IMR-90 (cell line): ENCODE measurements at regions not wholly inside any gene's neighbourhood (a gene's known extent, or its start where the extent isn't known, plus 50 kb on each side); places are given as distances from the start of the nearest gene placed in this dataset.

Experiments used
- ATAC-seq: fragments of 200-7000 bp; cut with Tn5 transposase; 2 replicates; pipeline ENCODE4 v1.9.1; 2020; ENCODE audit warnings: low read depth, mild to moderate bottlenecking, moderate library complexity
- BruUV-seq: library from RNA; stranded (reverse); fragments of 400-500 nt; replicated peaks from 2 replicates; lab custom pipeline; 2021; lab: Mats Ljungman, UMichigan
- CTCF ChIA-PET: fragments of 300-600 bp; formaldehyde crosslinking; extraction: SDS; loops from one replicate; lab custom pipeline; 2021; ENCODE audit warnings: antibody characterized with exemption; lab: Yijun Ruan, JAX
- POLR2A ChIA-PET: fragments of 300-600 bp; sonication (Branson Sonifier 250); formaldehyde crosslinking; loops from one replicate; lab custom pipeline; 2022; ENCODE audit warnings: antibody characterized with exemption; ENCODE audit not compliant: unreplicated experiment; lab: Charles Lee
- DNase-seq: peaks from one replicate; pipeline ENCODE4 v3.0.0; 2013
- H2AFZ ChIP-seq: replicated peaks from 2 replicates; pipeline ENCODE3; 2013; ENCODE audit warnings: low read length, mild to moderate bottlenecking; ENCODE audit not compliant: poor library complexity
- H2AK5ac ChIP-seq: 2 replicates; pipeline ENCODE4 v1.6.1; 2013; ENCODE audit warnings: low read depth, low read length, inconsistent platforms
- H2AK9ac ChIP-seq: replicated peaks from 2 replicates; pipeline ENCODE3; 2013; ENCODE audit warnings: mild to moderate bottlenecking, low read depth, low read length, moderate library complexity; ENCODE audit not compliant: poor library complexity
- H2BK120ac ChIP-seq: 2 replicates; pipeline ENCODE4 v1.6.1; 2013; ENCODE audit warnings: low read depth, low read length, inconsistent platforms
- H2BK15ac ChIP-seq: 3 replicates; pipeline ENCODE4 v1.6.1; 2013; ENCODE audit warnings: low read depth, low read length, inconsistent platforms
- H2BK20ac ChIP-seq: 2 replicates; pipeline ENCODE4 v1.6.1; 2013; ENCODE audit warnings: low read depth, mild to moderate bottlenecking, inconsistent platforms, low read length, moderate library complexity
- H2BK5ac ChIP-seq: 2 replicates; pipeline ENCODE4 v1.6.1; 2013; ENCODE audit warnings: mild to moderate bottlenecking, low read depth, low read length, inconsistent platforms; ENCODE audit not compliant: poor library complexity, severe bottlenecking
- H3K14ac ChIP-seq: replicated peaks from 2 replicates; pipeline ENCODE4 v1.6.1; 2013; ENCODE audit warnings: low read depth, low read length, inconsistent platforms
- H3K18ac ChIP-seq: 2 replicates; pipeline ENCODE4 v1.6.1; 2013; ENCODE audit warnings: low read depth, low read length, control low read depth
- H3K23ac ChIP-seq: 2 replicates; pipeline ENCODE4 v1.6.1; 2013; ENCODE audit warnings: low read depth, low read length, inconsistent platforms
- H3K27ac ChIP-seq: 2 replicates; pipeline ENCODE4 v1.5.1; 2013; ENCODE audit warnings: mild to moderate bottlenecking, control low read depth, low read length; ENCODE audit not compliant: insufficient read depth
- H3K27me3 ChIP-seq: 2 replicates; pipeline ENCODE4 v1.6.1; 2013; ENCODE audit warnings: low read length; ENCODE audit not compliant: control insufficient read depth, insufficient read depth
- H3K36me3 ChIP-seq: 2 replicates; pipeline ENCODE4 v1.6.1; 2013; ENCODE audit warnings: low read length, mixed read lengths; ENCODE audit not compliant: control insufficient read depth, insufficient read depth
- H3K4ac ChIP-seq: 2 replicates; pipeline ENCODE4 v1.6.1; 2013; ENCODE audit warnings: low read depth, low read length, inconsistent platforms
- H3K4me1 ChIP-seq: 2 replicates; pipeline ENCODE4 v1.6.1; 2013; ENCODE audit warnings: low read length, mixed read lengths; ENCODE audit not compliant: control insufficient read depth, insufficient read depth
- H3K4me2 ChIP-seq: 2 replicates; pipeline ENCODE4 v1.6.1; 2013; ENCODE audit warnings: low read depth, mild to moderate bottlenecking, control low read depth, low read length, moderate library complexity
- H3K4me3 ChIP-seq: 2 replicates; pipeline ENCODE4 v1.5.1; 2013; ENCODE audit warnings: low read depth, mild to moderate bottlenecking, control low read depth, low read length, moderate library complexity; ENCODE audit not compliant: insufficient read depth
- H3K56ac ChIP-seq: 2 replicates; pipeline ENCODE4 v1.6.1; 2013; ENCODE audit warnings: low read length, inconsistent platforms; ENCODE audit not compliant: insufficient read depth; ENCODE audit errors: extremely low read depth
- H3K79me1 ChIP-seq, 2 experiments: 2 replicates each; pipeline ENCODE4 v1.6.1; 2013; ENCODE audit warnings: low read length in 2 of 2, inconsistent platforms in 1 of 2, low read depth in 1 of 2
- H3K9ac ChIP-seq: 2 replicates; pipeline ENCODE4 v1.6.1; 2013; ENCODE audit warnings: low read depth, low read length, control low read depth
- H3K9me1 ChIP-seq: 2 replicates; pipeline ENCODE4 v1.6.1; 2013; ENCODE audit warnings: low read length, inconsistent platforms; ENCODE audit not compliant: insufficient read depth
- H3K9me3 ChIP-seq: 2 replicates; pipeline ENCODE4 v1.6.1; 2013; ENCODE audit warnings: low read length; ENCODE audit not compliant: control insufficient read depth, insufficient read depth
- H4K20me1 ChIP-seq: 2 replicates; pipeline ENCODE4 v1.6.1; 2013; ENCODE audit warnings: low read length, inconsistent platforms; ENCODE audit not compliant: insufficient read depth
- H4K5ac ChIP-seq: 2 replicates; pipeline ENCODE4 v1.6.1; 2013; ENCODE audit warnings: mild to moderate bottlenecking, low read depth, low read length, control low read depth
- H4K8ac ChIP-seq, 2 experiments: 2 replicates each; pipeline ENCODE4 v1.6.1; 2013; ENCODE audit warnings: low read depth in 2 of 2, low read length in 2 of 2, control low read depth in 1 of 2, inconsistent platforms in 1 of 2
- H4K91ac ChIP-seq: 2 replicates; pipeline ENCODE4 v1.6.1; 2013; ENCODE audit warnings: low read depth, low read length, inconsistent platforms; ENCODE audit not compliant: insufficient read depth
- BHLHE40 ChIP-seq: fragments of 150-350 bp; IDR thresholded peaks from 2 replicates; pipeline ENCODE4 v1.6.1; 2016; ENCODE audit warnings: mild to moderate bottlenecking, low read depth, low read length
- CHD1 ChIP-seq: IDR thresholded peaks from 2 replicates; pipeline ENCODE4 v1.6.1; 2012; ENCODE audit warnings: low read depth, low read length, improper control_type of control experiment
- FOS ChIP-seq: fragments of 150-350 bp; IDR thresholded peaks from 2 replicates; pipeline ENCODE4 v1.6.1; 2016; ENCODE audit warnings: low read depth, low read length
- MAFK ChIP-seq: IDR thresholded peaks from 2 replicates; pipeline ENCODE4 v1.6.1; 2012; ENCODE audit warnings: low read depth, low read length, improper control_type of control experiment
- MXI1 ChIP-seq: IDR thresholded peaks from 2 replicates; pipeline ENCODE4 v1.6.1; 2012; ENCODE audit warnings: low read depth, mild to moderate bottlenecking, low read length, moderate library complexity, borderline replicate concordance
- NFE2L2 ChIP-seq: fragments of 150-350 bp; IDR thresholded peaks from 2 replicates; pipeline ENCODE4 v1.6.1; 2016; ENCODE audit warnings: low read depth, mild to moderate bottlenecking, low read length
- POLR2A ChIP-seq: IDR thresholded peaks from 2 replicates; pipeline ENCODE4 v1.6.1; 2012; ENCODE audit warnings: mild to moderate bottlenecking, low read depth, low read length
- RAD21 ChIP-seq: IDR thresholded peaks from 2 replicates; pipeline ENCODE4 v1.6.1; 2012; ENCODE audit warnings: low read length, improper control_type of control experiment
- RFX5 ChIP-seq: IDR thresholded peaks from 2 replicates; pipeline ENCODE4 v1.8.0; 2012; ENCODE audit warnings: low read depth, mild to moderate bottlenecking, low read length, moderate library complexity
- SMC3 ChIP-seq: fragments of 150-350 bp; IDR thresholded peaks from 2 replicates; pipeline ENCODE4 v1.6.1; 2016; ENCODE audit warnings: low read depth, mild to moderate bottlenecking, antibody characterized with exemption, low read length, moderate library complexity
- WGBS, 2 experiments: methylation state at CpG; one replicate each; pipeline versions ENCODE4 v1.1.5 to v1.1.7; 2013; ENCODE audit warnings: missing lambda C conversion rate in 2 of 2; ENCODE audit not compliant: insufficient read length in 1 of 2; ENCODE audit errors: extremely low coverage in 2 of 2; 5-methylcytosine and 5-hydroxymethylcytosine counted together
- dilution Hi-C: fragments of 300-500 bp; cut with HindIII; formaldehyde crosslinking; loops from one replicate; pipeline ENCODE4 v1.14.3; 2018; ENCODE audit warnings: low sequenced_read_pairs; ENCODE audit not compliant: unreplicated experiment
- in situ Hi-C: fragments of 300-500 bp; cut with MboI; formaldehyde crosslinking; loops from 3 replicates; pipeline ENCODE4 v1.14.3; 2019; ENCODE audit warnings: low sequenced_read_pairs, inconsistent platforms, mixed read lengths
- intact Hi-C: fragments of 100-400 bp; cut with micrococcal nuclease; formaldehyde crosslinking; loops from 2 replicates; pipeline ENCODE4 v1.10.0; 2022
- TF ChIP-seq, protein P1 (sequence below): conservative IDR thresholded peaks from 2 replicates; pipeline ENCODE4 v1.5.1; 2012; ENCODE audit warnings: mild to moderate bottlenecking, low read depth, low read length, improper control_type of control experiment
- TF ChIP-seq, protein P2 (sequence below): fragments of 150-350 bp; IDR thresholded peaks from 2 replicates; pipeline ENCODE4 v1.6.1; 2017; ENCODE audit warnings: mild to moderate bottlenecking, antibody characterized with exemption, low read length, low read depth
- TF ChIP-seq, protein P3 (sequence below): fragments of 150-350 bp; IDR thresholded peaks from 2 replicates; pipeline ENCODE4 v1.6.1; 2016; ENCODE audit warnings: low read depth, mild to moderate bottlenecking, low read length, moderate library complexity, borderline replicate concordance

DNA sequence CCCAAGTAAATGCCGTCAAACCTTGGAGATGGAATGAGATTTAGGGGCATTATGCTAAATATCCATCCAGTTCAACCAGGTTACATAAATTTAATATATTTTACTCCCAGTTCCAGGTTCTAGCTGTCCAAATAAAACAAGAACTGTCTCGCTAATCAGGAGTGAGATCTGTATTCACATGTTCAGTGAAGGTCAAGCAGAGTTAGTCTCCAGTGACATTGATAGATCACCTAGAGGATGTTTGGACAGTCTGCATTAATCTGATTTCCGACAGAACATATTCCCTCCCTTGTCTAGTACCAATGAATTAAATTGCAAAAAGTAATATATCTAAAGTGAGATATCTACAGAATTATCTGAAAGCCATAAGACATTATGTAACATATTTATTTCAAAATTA is 979.4 kb upstream of the CNTNAP5 start:
- H2BK120ac ChIP-seq, result no peak overlapping the region
- no peak overlapping the region for H3K4me3 ChIP-seq
- H2BK15ac ChIP-seq, result no peak overlapping the region
- H2AFZ ChIP-seq, result no peak overlapping the region
- H3K4me2 ChIP-seq, result no peak overlapping the region
- no peak overlapping the region for H2AK5ac ChIP-seq
- no peak overlapping the region for H3K27ac ChIP-seq
- no peaks in the 10 kb centered on the region for H3K4me1 ChIP-seq
- no CpG with 5 or more reads among the region's 3 CpGs for WGBS, 2 experiments
- ChIA-PET CTCF (no interaction called here), POLR2A (no interaction called here)
- H3K79me1 ChIP-seq, result no peaks in the 10 kb centered on the region
- no peak overlapping the region for H3K9ac ChIP-seq
- no peak for DNase-seq
- intact Hi-C loops, result no loop called here
- dilution Hi-C loops, result no loop called here
- H4K91ac ChIP-seq, result no peak overlapping the region
- no peak overlapping the region for H2AK9ac ChIP-seq
- TF ChIP-seq CHD1 (no peak), BHLHE40 (no peak), POLR2A (no peak), RAD21 (no peak), MAFK (no peak), NFE2L2 (no peak), MXI1 (no peak), FOS (no peak), SMC3 (no peak), RFX5 (no peak)
- TF ChIP-seq, protein P1, sequence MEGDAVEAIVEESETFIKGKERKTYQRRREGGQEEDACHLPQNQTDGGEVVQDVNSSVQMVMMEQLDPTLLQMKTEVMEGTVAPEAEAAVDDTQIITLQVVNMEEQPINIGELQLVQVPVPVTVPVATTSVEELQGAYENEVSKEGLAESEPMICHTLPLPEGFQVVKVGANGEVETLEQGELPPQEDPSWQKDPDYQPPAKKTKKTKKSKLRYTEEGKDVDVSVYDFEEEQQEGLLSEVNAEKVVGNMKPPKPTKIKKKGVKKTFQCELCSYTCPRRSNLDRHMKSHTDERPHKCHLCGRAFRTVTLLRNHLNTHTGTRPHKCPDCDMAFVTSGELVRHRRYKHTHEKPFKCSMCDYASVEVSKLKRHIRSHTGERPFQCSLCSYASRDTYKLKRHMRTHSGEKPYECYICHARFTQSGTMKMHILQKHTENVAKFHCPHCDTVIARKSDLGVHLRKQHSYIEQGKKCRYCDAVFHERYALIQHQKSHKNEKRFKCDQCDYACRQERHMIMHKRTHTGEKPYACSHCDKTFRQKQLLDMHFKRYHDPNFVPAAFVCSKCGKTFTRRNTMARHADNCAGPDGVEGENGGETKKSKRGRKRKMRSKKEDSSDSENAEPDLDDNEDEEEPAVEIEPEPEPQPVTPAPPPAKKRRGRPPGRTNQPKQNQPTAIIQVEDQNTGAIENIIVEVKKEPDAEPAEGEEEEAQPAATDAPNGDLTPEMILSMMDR, result no peak
- TF ChIP-seq, protein P2, sequence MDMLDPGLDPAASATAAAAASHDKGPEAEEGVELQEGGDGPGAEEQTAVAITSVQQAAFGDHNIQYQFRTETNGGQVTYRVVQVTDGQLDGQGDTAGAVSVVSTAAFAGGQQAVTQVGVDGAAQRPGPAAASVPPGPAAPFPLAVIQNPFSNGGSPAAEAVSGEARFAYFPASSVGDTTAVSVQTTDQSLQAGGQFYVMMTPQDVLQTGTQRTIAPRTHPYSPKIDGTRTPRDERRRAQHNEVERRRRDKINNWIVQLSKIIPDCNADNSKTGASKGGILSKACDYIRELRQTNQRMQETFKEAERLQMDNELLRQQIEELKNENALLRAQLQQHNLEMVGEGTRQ, result no peak
- TF ChIP-seq, protein P3, sequence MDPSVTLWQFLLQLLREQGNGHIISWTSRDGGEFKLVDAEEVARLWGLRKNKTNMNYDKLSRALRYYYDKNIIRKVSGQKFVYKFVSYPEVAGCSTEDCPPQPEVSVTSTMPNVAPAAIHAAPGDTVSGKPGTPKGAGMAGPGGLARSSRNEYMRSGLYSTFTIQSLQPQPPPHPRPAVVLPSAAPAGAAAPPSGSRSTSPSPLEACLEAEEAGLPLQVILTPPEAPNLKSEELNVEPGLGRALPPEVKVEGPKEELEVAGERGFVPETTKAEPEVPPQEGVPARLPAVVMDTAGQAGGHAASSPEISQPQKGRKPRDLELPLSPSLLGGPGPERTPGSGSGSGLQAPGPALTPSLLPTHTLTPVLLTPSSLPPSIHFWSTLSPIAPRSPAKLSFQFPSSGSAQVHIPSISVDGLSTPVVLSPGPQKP, result no peak
- no peaks in the 10 kb centered on the region for H3K9me1 ChIP-seq
- H3K27me3 ChIP-seq, result no peaks in the 10 kb centered on the region
- no peaks in the 10 kb centered on the region for H3K9me3 ChIP-seq
- no peak overlapping the region for H4K8ac ChIP-seq
- H3K18ac ChIP-seq, result no peak overlapping the region
- no peak overlapping the region for H3K23ac ChIP-seq
- no TSS peak for BruUV-seq
- H2BK20ac ChIP-seq, result no peak overlapping the region
- ATAC-seq, result no peak
- no peaks in the 10 kb centered on the region for H3K36me3 ChIP-seq
- no peak overlapping the region for H3K56ac ChIP-seq
- no peak overlapping the region for H4K5ac ChIP-seq
- no peak overlapping the region for H3K14ac ChIP-seq
- in situ Hi-C loops, result no loop called here
- no peak overlapping the region for H2BK5ac ChIP-seq
- no peaks in the 10 kb centered on the region for H4K20me1 ChIP-seq
- H3K4ac ChIP-seq, result no peak overlapping the region
